ENCODE measurements at regions not wholly inside any gene's neighbourhood (a gene's known extent, or its start where the extent isn't known, plus 50 kb on each side); places are given as distances from the start of the nearest gene placed in this dataset.

DNA sequence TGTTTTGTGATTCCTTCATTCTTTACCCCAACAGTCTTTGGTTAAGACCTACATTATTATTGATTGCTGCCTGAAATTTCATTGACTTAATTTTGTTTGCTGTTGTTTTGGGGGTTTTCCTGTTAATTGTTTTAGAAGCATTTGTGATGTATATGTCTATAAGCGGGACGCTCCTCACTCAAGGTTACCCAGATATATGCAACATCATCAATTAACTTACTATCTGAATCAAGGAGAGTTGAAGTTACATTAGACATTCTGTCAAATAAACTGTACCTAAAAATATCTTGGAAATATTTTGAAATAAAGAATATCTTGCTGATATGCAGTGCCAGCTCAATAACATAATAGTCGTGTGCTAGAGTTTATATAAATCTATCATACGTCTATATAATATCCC, 125.9 kb upstream of the CDH18 start:
- CTCF ChIA-PET: no interaction called here
- no peak for DNase-seq (ENCODE audit: low read depth, low spot score)
- Histone ChIP-seq H3K27me3 (ENCODE audit: control insufficient read depth, insufficient read depth, low read length) (no peaks in the 10 kb centered on the region), H3K4me3 (ENCODE audit: low read depth, low read length) (no peak overlapping the region), H3K27ac (ENCODE audit: low read depth, low read length) (no peak overlapping the region), H3K9me3 (ENCODE audit: control insufficient read depth, insufficient read depth, low read length) (no peaks in the 10 kb centered on the region)
- TF ChIP-seq, protein P1, sequence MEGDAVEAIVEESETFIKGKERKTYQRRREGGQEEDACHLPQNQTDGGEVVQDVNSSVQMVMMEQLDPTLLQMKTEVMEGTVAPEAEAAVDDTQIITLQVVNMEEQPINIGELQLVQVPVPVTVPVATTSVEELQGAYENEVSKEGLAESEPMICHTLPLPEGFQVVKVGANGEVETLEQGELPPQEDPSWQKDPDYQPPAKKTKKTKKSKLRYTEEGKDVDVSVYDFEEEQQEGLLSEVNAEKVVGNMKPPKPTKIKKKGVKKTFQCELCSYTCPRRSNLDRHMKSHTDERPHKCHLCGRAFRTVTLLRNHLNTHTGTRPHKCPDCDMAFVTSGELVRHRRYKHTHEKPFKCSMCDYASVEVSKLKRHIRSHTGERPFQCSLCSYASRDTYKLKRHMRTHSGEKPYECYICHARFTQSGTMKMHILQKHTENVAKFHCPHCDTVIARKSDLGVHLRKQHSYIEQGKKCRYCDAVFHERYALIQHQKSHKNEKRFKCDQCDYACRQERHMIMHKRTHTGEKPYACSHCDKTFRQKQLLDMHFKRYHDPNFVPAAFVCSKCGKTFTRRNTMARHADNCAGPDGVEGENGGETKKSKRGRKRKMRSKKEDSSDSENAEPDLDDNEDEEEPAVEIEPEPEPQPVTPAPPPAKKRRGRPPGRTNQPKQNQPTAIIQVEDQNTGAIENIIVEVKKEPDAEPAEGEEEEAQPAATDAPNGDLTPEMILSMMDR (IDR thresholded peaks at IDR 0.05; ENCODE audit: low read depth, low read length): no peak
- POLR2A ChIA-PET: no interaction called here

DNA sequence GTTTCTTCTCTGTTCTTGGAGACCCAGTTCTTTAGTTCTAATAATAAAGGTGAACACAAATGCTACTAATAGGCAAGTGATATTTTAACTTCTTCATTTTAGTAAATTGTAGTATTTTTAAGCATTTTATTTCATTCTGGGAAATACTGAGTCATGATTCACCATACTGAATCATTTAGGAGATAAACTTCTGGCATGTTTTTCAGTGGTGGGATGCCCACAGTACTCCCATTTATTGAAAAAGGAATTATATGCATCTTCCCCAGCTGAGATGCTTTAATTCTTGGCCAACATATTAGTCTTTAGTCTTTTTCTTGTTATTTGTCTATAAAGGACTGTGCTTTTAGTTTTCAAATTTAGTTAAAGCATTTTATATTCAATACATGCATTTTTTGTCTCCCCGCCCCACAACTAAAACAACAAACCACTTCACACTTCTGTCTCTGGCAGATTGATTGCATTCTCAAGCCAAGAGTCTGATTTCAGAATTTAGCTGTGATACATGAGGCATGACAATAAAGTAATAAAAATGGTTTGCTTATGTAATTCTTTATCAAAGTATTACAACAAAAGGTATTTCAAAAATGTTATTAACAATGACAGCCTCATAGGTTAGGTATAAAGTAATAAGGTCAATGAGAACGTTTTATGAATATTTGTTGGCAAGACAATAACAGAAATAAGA, 125.2 kb upstream of the CDH18 start:
- no peak overlapping the region for H3K27ac ChIP-seq (ENCODE audit: low read depth, low read length)
- ChIA-PET CTCF (no interaction called here), POLR2A (no interaction called here)
- TF ChIP-seq, protein P1 (IDR thresholded peaks at IDR 0.05; ENCODE audit: low read depth, low read length): no peak
- H3K9me3 ChIP-seq (ENCODE audit: control insufficient read depth, insufficient read depth, low read length): no peaks in the 10 kb centered on the region
- DNase-seq (ENCODE audit: low read depth, low spot score): no peak
- no peak overlapping the region for H3K4me3 ChIP-seq (ENCODE audit: low read depth, low read length)
- H3K27me3 ChIP-seq (ENCODE audit: control insufficient read depth, insufficient read depth, low read length): no peaks in the 10 kb centered on the region

DNA sequence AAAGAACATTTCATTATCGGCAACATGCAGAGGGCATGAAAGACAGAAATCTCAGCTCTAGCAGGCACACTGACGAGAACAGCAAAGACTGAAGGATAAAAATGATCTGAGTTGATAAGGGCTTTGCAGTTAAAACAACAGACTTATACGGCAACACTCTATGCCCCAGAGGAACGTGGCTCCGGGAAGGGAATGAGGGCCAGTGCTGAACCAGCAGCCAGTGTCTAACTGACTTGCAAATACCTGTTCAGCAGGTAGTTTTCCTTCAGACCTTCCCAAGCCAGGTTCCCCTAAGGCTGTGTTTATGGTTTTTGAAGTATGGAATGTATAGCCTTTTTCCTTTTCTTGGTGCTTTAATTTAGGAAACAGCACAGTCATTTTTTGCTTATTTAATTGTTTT, 121.3 kb upstream of the CDH18 start:
- Histone ChIP-seq H3K4me3 (ENCODE audit: low read depth, low read length) (no peak overlapping the region), H3K27ac (ENCODE audit: low read depth, low read length) (no peak overlapping the region), H3K9me3 (ENCODE audit: control insufficient read depth, insufficient read depth, low read length) (no peaks in the 10 kb centered on the region), H3K27me3 (ENCODE audit: control insufficient read depth, insufficient read depth, low read length) (no peaks in the 10 kb centered on the region)
- ChIA-PET CTCF (no interaction called here), POLR2A (no interaction called here)
- TF ChIP-seq, protein P1 (IDR thresholded peaks at IDR 0.05; ENCODE audit: low read depth, low read length): no peak
- DNase-seq (ENCODE audit: low read depth, low spot score): no peak

DNA sequence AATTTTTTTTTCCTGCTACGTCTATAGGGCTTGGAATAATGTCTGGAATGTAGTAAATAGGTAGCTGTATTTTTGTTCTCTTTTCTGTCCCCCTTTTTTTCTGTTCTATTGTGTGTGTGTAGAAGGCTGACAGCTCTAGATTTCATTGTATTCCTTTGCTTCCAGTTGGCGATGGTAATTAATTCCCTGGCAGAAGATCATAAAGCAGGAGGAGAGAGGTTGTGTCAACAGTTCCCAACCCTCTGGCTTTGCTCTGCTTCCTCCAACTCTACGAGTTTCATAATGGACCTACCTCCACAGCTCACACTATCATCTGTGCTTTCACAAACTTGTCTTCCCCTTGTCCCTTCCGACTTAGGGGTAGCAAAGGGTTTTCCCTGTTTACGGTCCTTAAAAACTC, 117.9 kb upstream of the CDH18 start:
- POLR2A ChIA-PET: no interaction called here
- TF ChIP-seq, protein P1 (IDR thresholded peaks at IDR 0.05; ENCODE audit: low read depth, low read length): no peak
- DNase-seq (ENCODE audit: low read depth, low spot score): no peak
- Histone ChIP-seq H3K27me3 (ENCODE audit: control insufficient read depth, insufficient read depth, low read length) (no peaks in the 10 kb centered on the region), H3K27ac (ENCODE audit: low read depth, low read length) (no peak overlapping the region), H3K9me3 (ENCODE audit: control insufficient read depth, insufficient read depth, low read length) (no peaks in the 10 kb centered on the region), H3K4me3 (ENCODE audit: low read depth, low read length) (no peak overlapping the region)
- CTCF ChIA-PET: no interaction called here

DNA sequence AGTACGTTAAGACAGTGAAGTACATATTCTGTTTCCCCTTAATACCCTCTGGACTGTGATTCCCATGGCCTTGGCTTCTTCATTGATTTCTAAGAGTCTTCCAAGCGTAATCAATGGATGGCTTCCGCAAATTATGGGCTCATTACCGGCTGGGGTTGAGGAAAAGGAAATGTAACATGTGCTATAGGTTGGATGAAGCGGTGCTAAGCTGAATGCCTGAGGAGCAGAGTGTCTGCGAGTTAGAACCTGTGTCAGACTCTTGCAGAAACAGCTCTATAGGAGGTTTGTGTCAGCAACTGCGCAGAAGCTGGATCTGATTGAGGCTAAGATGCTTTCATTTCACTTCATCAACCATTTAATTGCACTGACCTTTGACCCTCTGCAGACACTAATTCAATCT, 114.3 kb upstream of the CDH18 start:
- Histone ChIP-seq H3K27me3 (ENCODE audit: control insufficient read depth, insufficient read depth, low read length) (no peaks in the 10 kb centered on the region), H3K27ac (ENCODE audit: low read depth, low read length) (no peak overlapping the region), H3K4me3 (ENCODE audit: low read depth, low read length) (no peak overlapping the region), H3K9me3 (ENCODE audit: control insufficient read depth, insufficient read depth, low read length) (no peaks in the 10 kb centered on the region)
- TF ChIP-seq, protein P1 (IDR thresholded peaks at IDR 0.05; ENCODE audit: low read depth, low read length): no peak
- ChIA-PET POLR2A (no interaction called here), CTCF (no interaction called here)
- DNase-seq (ENCODE audit: low read depth, low spot score): no peak

Data from AG04450 (cell line).